PC-3 (cell line): ENCODE measurements at regions not wholly inside any gene's neighbourhood (a gene's known extent, or its start where the extent isn't known, plus 50 kb on each side); places are given as distances from the start of the nearest gene placed in this dataset.

Source experiments
- EZH2 ChIP-seq: fragments of 300-600 bp; sonication (generic); IDR thresholded peaks from one replicate; pipeline ENCODE4 v1.6.1; 2017; ENCODE audit warnings: antibody characterized with exemption, mild to moderate bottlenecking, low read length; ENCODE audit not compliant: unreplicated experiment
- TF ChIP-seq, protein P1 (sequence below): fragments of 300-600 bp; sonication (generic); conservative IDR thresholded peaks from 2 replicates; pipeline ENCODE4 v1.5.1; 2017; ENCODE audit warnings: antibody characterized with exemption, low read depth, mild to moderate bottlenecking, low read length

DNA sequence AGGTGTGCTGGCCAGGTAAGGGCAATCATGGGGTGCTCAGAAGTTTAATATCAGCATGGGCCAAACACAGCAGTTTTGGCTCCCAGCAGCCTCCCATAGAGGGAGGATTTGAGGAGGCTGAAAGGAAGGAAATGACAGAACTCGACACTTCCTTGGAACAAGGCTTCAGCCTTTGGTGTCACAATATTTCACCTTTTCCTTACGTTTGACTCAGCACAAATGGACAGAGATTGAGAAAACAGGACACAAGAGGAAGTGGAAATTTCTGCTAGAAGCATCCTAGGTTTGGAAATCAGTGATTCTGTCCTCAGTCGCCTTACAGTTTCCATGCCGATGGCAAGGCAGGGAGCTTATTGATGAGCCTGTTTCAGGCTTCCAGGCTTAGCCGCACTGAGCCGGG, 181.4 kb downstream of the MAF start:
- TF ChIP-seq, protein P1, sequence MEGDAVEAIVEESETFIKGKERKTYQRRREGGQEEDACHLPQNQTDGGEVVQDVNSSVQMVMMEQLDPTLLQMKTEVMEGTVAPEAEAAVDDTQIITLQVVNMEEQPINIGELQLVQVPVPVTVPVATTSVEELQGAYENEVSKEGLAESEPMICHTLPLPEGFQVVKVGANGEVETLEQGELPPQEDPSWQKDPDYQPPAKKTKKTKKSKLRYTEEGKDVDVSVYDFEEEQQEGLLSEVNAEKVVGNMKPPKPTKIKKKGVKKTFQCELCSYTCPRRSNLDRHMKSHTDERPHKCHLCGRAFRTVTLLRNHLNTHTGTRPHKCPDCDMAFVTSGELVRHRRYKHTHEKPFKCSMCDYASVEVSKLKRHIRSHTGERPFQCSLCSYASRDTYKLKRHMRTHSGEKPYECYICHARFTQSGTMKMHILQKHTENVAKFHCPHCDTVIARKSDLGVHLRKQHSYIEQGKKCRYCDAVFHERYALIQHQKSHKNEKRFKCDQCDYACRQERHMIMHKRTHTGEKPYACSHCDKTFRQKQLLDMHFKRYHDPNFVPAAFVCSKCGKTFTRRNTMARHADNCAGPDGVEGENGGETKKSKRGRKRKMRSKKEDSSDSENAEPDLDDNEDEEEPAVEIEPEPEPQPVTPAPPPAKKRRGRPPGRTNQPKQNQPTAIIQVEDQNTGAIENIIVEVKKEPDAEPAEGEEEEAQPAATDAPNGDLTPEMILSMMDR: no peak
- no peak for TF ChIP-seq EZH2
